Iris pigment epithelial cell (primary cell): ENCODE measurements at regions not wholly inside any gene's neighbourhood (a gene's known extent, or its start where the extent isn't known, plus 50 kb on each side); places are given as distances from the start of the nearest gene placed in this dataset.

ENCODE experiments used
- DNase-seq: peaks from one replicate; pipeline ENCODE4 v3.0.0-alpha.2; 2011; ENCODE audit warnings: low read depth

- no peak for DNase-seq
Observed at GRCh38 chr18:42620657-42621056, 494.8 kb downstream of the RIT2 start.

GRCh38 chr18:42623935-42624334 lies 491.6 kb downstream of the RIT2 start:
- no peak for DNase-seq

- no peak for DNase-seq
Observed at GRCh38 chr18:42632801-42633200, 482.7 kb downstream of the RIT2 start.

- no peak for DNase-seq
Observed at GRCh38 chr18:42635378-42636048, 480.0 kb downstream of the RIT2 start.

- DNase-seq: no peak
Observed at GRCh38 chr18:42636309-42636708, 479.2 kb downstream of the RIT2 start.

GRCh38 chr18:42640160-42640559 lies 475.3 kb downstream of the RIT2 start:
- no peak for DNase-seq

- DNase-seq: no peak
Observed at GRCh38 chr18:42641996-42642395, 473.5 kb downstream of the RIT2 start.

GRCh38 chr18:42644729-42645131 lies 470.8 kb downstream of the RIT2 start:
- peak; percentile 10 for DNase-seq

GRCh38 chr18:42649331-42650035 lies 466.0 kb downstream of the RIT2 start:
- peak; percentile 16 for DNase-seq

GRCh38 chr18:42654556-42654955 lies 460.9 kb downstream of the RIT2 start:
- DNase-seq: no peak

GRCh38 chr18:42657551-42657950 lies 457.9 kb downstream of the RIT2 start:
- DNase-seq: no peak

GRCh38 chr18:42658171-42658570 lies 457.3 kb downstream of the RIT2 start:
- no peak for DNase-seq

- no peak for DNase-seq
Observed at GRCh38 chr18:42659187-42659586, 456.3 kb downstream of the RIT2 start.

GRCh38 chr18:42670860-42671259 lies 444.6 kb downstream of the RIT2 start:
- no peak for DNase-seq

GRCh38 chr18:42675810-42676209 lies 439.7 kb downstream of the RIT2 start:
- DNase-seq: no peak

- DNase-seq: no peak
Observed at GRCh38 chr18:42683094-42683493, 432.4 kb downstream of the RIT2 start.

GRCh38 chr18:42689310-42689709 lies 426.2 kb downstream of the RIT2 start:
- no peak for DNase-seq
